Stomach smooth muscle (tissue), 2 donors: ENCODE measurements at regions not wholly inside any gene's neighbourhood (a gene's known extent, or its start where the extent isn't known, plus 50 kb on each side); places are given as distances from the start of the nearest gene placed in this dataset.

ENCODE experiments used
- H3K27ac ChIP-seq: one replicate; pipeline ENCODE4 v1.7.0; 2013; ENCODE audit warnings: mild to moderate bottlenecking, low read length, inconsistent platforms
- H3K27me3 ChIP-seq, 2 donors: one replicate each; pipeline ENCODE4 v1.7.0; 2013; ENCODE audit warnings: low read length in 2 of 2; ENCODE audit not compliant: insufficient read depth in 2 of 2, control insufficient read depth in 1 of 2
- H3K36me3 ChIP-seq, 2 donors: one replicate each; pipeline ENCODE4 v1.7.0; 2013; ENCODE audit warnings: low read length in 2 of 2; ENCODE audit not compliant: control insufficient read depth in 2 of 2, insufficient read depth in 2 of 2
- H3K4me1 ChIP-seq: one replicate; pipeline ENCODE4 v1.7.0; 2013; ENCODE audit warnings: low read length; ENCODE audit not compliant: control insufficient read depth, insufficient read depth
- H3K4me3 ChIP-seq, 2 donors: one replicate each; pipeline ENCODE4 v1.7.0; 2013; ENCODE audit warnings: low read length in 2 of 2
- H3K9ac ChIP-seq, 2 donors: one replicate each; pipeline ENCODE4 v1.7.0; 2013; ENCODE audit warnings: low read length in 2 of 2, mild to moderate bottlenecking in 1 of 2
- H3K9me3 ChIP-seq, 2 donors: one replicate each; pipeline ENCODE4 v1.7.0; 2013; ENCODE audit warnings: low read length in 2 of 2; ENCODE audit not compliant: control insufficient read depth in 2 of 2
- donor health status: healthy.
- donor health status: Pancreatic carcinoma.

DNA sequence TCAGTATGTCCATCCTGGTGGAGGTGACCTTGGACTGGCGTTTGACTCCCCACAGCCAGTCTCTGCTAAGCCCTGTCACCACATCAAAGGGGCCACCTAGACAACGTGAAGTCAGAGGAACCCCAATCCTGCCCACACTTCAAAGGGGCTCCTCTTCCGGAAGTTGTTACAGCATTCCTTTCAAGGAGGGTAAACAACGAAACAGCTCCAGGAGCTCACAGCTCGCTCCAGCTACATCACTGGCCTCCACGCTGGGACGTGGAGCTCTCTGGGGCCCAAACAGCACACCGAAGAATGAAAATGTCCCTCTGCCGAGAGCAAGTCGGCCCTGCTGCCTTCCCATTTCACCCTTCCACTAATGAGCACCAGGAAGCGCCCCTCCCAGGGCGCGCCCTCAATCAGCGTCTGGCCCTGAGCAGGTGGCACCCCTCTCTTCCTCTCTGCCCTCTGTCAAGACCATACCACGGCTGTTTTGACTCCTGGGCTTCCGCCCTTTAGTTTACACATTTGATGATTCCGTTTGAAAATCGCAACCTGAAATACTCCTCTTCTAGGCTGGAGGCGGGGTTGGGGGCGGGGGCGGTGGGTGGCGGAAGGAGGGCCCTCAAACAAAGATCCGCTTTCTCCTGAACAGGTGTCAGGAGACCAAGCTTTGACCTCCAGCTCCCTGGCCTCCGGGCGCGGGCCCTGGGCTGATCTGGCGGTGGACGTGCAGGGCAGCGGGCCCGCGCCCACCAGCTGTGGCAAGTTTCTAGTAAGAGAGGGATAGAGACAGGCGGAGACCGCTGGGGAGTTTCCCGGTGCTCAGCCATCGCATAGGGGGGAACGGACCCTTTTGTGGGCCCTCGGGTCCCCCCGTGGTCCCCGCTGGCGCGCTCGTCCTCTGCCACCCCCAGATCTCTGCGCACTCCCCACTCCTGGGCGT, 53.1 kb upstream of the KDM7A start:
- Histone ChIP-seq H3K36me3 (no peaks in the 10 kb centered on the region), H3K9ac (no peak overlapping the region), H3K27me3 (peaks cover 0 to 3% of the 10 kb centered on the region in 2 donors)

DNA sequence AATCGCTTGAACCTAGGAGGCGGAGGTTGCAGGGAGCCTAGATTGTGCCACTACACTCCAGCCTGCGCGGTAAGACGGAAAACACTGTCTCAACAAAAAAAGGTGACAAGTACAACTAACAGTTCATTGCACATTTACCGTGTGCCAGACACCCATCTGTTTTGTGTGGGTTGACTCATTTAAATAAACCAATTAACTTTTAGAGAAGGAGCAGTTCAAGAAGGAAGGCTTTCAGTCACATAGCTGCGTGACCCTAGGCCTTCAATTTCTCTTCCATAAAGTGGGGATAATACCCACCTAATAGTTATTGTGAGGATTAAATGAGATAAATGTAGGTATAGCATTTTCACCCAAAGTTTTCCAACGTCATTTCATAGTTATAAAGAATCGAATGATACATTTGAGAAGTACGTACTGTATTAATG, 52.3 kb upstream of the KDM7A start:
- no peak overlapping the region for H3K9ac ChIP-seq
- no peaks in the 10 kb centered on the region for H3K9me3 ChIP-seq
- H3K4me1 ChIP-seq: peaks cover 19% of the 10 kb centered on the region
- no peak overlapping the region for H3K4me3 ChIP-seq
- H3K27ac ChIP-seq: no peak overlapping the region
- peaks cover 0 to 3% of the 10 kb centered on the region in 2 donors for H3K27me3 ChIP-seq
- no peaks in the 10 kb centered on the region for H3K36me3 ChIP-seq

More for the DNA sequence above, 53.1 kb upstream of the KDM7A start:
- H3K4me3 ChIP-seq: peak overlapping the region in 1 of 2 donors; percentile 80
- H3K4me1 ChIP-seq: peaks cover 19% of the 10 kb centered on the region
- no peak overlapping the region for H3K27ac ChIP-seq
- no peaks in the 10 kb centered on the region for H3K9me3 ChIP-seq
